ENCODE measurements at regions not wholly inside any gene's neighbourhood (a gene's known extent, or its start where the extent isn't known, plus 50 kb on each side); places are given as distances from the start of the nearest gene placed in this dataset.

- no peak for DNase-seq (ENCODE audit: low read depth)
Observed at GRCh38 chr15:31477851-31478701, 151.4 kb downstream of the KLF13 start.

GRCh38 chr15:31478702-31479221, 152.1 kb downstream of the KLF13 start:
- peaks cover 2% of the 10 kb centered on the region for H3K4me1 Mint-ChIP-seq (ENCODE audit: low read depth, unreplicated experiment)
- H3K27me3 ChIP-seq (ENCODE audit: insufficient read depth, low read length): peaks cover 20% of the 10 kb centered on the region
- no peak overlapping the region for H3K27ac Mint-ChIP-seq (ENCODE audit: unreplicated experiment)
- TF ChIP-seq EZH2 (IDR thresholded peaks at IDR 0.05; ENCODE audit: insufficient read depth, low read length) (no peak), CTCF (IDR thresholded peaks at IDR 0.05; ENCODE audit: insufficient read depth, low read depth, low read length) (no peak)
- no peak for FAIRE-seq
- no peaks in the 10 kb centered on the region for H3K9me3 ChIP-seq (ENCODE audit: insufficient read depth, low read depth, low read length)
- no peaks in the 10 kb centered on the region for H4K20me1 ChIP-seq (ENCODE audit: insufficient read depth, low read length)
- no peak overlapping the region for H3K27ac ChIP-seq (ENCODE audit: low read depth, low read length)
- peaks cover 3% of the 10 kb centered on the region for H3K9me3 Mint-ChIP-seq (ENCODE audit: unreplicated experiment)
- H3K4me3 Mint-ChIP-seq (ENCODE audit: unreplicated experiment): no peak overlapping the region
- H3K36me3 ChIP-seq (ENCODE audit: insufficient read depth, low read length): no peaks in the 10 kb centered on the region
- H2AFZ ChIP-seq (ENCODE audit: low read depth, low read length): no peak overlapping the region
- no peak overlapping the region for H3K4me3 ChIP-seq (ENCODE audit: insufficient read depth, low read depth, low read length)
- H3K79me2 ChIP-seq (ENCODE audit: insufficient read depth, low read length): no peaks in the 10 kb centered on the region
- H3K9ac ChIP-seq (ENCODE audit: low read length): no peak overlapping the region
- DNase-seq (ENCODE audit: low read depth): no peak
- peaks cover 43% of the 10 kb centered on the region for H3K27me3 Mint-ChIP-seq (ENCODE audit: low read depth, unreplicated experiment)
- H3K36me3 Mint-ChIP-seq (ENCODE audit: low read depth, unreplicated experiment): peaks cover 2% of the 10 kb centered on the region
- no peaks in the 10 kb centered on the region for H3K4me1 ChIP-seq (ENCODE audit: insufficient read depth, low read length)
- H3K4me2 ChIP-seq (ENCODE audit: low read length): no peak overlapping the region

More at GRCh38 chr15:31477851-31478701, 151.4 kb downstream of the KLF13 start:
- Histone ChIP-seq H3K79me2 (ENCODE audit: insufficient read depth, low read length) (no peaks in the 10 kb centered on the region), H4K20me1 (ENCODE audit: insufficient read depth, low read length) (no peaks in the 10 kb centered on the region), H3K4me1 (ENCODE audit: insufficient read depth, low read length) (peaks cover 3% of the 10 kb centered on the region), H3K27me3 (ENCODE audit: insufficient read depth, low read length) (peaks cover 20% of the 10 kb centered on the region), H3K27ac (ENCODE audit: low read depth, low read length) (no peak overlapping the region), H2AFZ (ENCODE audit: low read depth, low read length) (no peak overlapping the region), H3K36me3 (ENCODE audit: insufficient read depth, low read length) (no peaks in the 10 kb centered on the region), H3K9ac (ENCODE audit: low read length) (no peak overlapping the region), H3K4me3 (ENCODE audit: insufficient read depth, low read depth, low read length) (no peak overlapping the region), H3K9me3 (ENCODE audit: insufficient read depth, low read depth, low read length) (no peaks in the 10 kb centered on the region), H3K4me2 (ENCODE audit: low read length) (no peak overlapping the region)
- H3K27me3 Mint-ChIP-seq (ENCODE audit: low read depth, unreplicated experiment): peaks cover 43% of the 10 kb centered on the region
- H3K4me1 Mint-ChIP-seq (ENCODE audit: low read depth, unreplicated experiment): peaks cover 9% of the 10 kb centered on the region
- H3K27ac Mint-ChIP-seq (ENCODE audit: unreplicated experiment): no peak overlapping the region
- H3K9me3 Mint-ChIP-seq (ENCODE audit: unreplicated experiment): peaks cover 3% of the 10 kb centered on the region
- no peak overlapping the region for H3K4me3 Mint-ChIP-seq (ENCODE audit: unreplicated experiment)
- FAIRE-seq: no peak
- peaks cover 2% of the 10 kb centered on the region for H3K36me3 Mint-ChIP-seq (ENCODE audit: low read depth, unreplicated experiment)
- TF ChIP-seq CTCF (IDR thresholded peaks at IDR 0.05; ENCODE audit: insufficient read depth, low read depth, low read length) (no peak), EZH2 (IDR thresholded peaks at IDR 0.05; ENCODE audit: insufficient read depth, low read length) (no peak)
